ENCODE measurements at regions not wholly inside any gene's neighbourhood (a gene's known extent, or its start where the extent isn't known, plus 50 kb on each side); places are given as distances from the start of the nearest gene placed in this dataset.

GRCh38 chr20:63124092-63124781 is 91.7 kb downstream of the YTHDF1 start:
- ChIA-PET POLR2A (no interaction called here), CTCF (interaction anchor here (1.0 kb wide), 1 partner anchor 68 kb away, joined by 4 read pairs; no protein-coding TSS in a partner anchor)
- no peak for TF ChIP-seq RFX5 (IDR thresholded peaks at IDR 0.05)
- TF ChIP-seq POLR2AphosphoS2 (conservative IDR thresholded peaks at IDR 0.05; ENCODE audit: low read length): no peak
- TF ChIP-seq NR3C1 (IDR thresholded peaks at IDR 0.05): no peak
- TF ChIP-seq TP53 (CRISPR knock-in tag; IDR thresholded peaks at IDR 0.05): no peak
- TF ChIP-seq POLR2A (IDR thresholded peaks at IDR 0.05; ENCODE audit: low read length): no peak
- TF ChIP-seq, protein P1, sequence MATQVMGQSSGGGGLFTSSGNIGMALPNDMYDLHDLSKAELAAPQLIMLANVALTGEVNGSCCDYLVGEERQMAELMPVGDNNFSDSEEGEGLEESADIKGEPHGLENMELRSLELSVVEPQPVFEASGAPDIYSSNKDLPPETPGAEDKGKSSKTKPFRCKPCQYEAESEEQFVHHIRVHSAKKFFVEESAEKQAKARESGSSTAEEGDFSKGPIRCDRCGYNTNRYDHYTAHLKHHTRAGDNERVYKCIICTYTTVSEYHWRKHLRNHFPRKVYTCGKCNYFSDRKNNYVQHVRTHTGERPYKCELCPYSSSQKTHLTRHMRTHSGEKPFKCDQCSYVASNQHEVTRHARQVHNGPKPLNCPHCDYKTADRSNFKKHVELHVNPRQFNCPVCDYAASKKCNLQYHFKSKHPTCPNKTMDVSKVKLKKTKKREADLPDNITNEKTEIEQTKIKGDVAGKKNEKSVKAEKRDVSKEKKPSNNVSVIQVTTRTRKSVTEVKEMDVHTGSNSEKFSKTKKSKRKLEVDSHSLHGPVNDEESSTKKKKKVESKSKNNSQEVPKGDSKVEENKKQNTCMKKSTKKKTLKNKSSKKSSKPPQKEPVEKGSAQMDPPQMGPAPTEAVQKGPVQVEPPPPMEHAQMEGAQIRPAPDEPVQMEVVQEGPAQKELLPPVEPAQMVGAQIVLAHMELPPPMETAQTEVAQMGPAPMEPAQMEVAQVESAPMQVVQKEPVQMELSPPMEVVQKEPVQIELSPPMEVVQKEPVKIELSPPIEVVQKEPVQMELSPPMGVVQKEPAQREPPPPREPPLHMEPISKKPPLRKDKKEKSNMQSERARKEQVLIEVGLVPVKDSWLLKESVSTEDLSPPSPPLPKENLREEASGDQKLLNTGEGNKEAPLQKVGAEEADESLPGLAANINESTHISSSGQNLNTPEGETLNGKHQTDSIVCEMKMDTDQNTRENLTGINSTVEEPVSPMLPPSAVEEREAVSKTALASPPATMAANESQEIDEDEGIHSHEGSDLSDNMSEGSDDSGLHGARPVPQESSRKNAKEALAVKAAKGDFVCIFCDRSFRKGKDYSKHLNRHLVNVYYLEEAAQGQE (IDR thresholded peaks at IDR 0.05): no peak
- TF ChIP-seq JUN (IDR thresholded peaks at IDR 0.05): no peak
- TF ChIP-seq SMC3 (IDR thresholded peaks at IDR 0.05): no peak
- TF ChIP-seq RARB (CRISPR knock-in tag; IDR thresholded peaks at IDR 0.05): no peak
- no peak for TF ChIP-seq CBX8 (IDR thresholded peaks at IDR 0.05)
- TF ChIP-seq EHF (CRISPR knock-in tag; IDR thresholded peaks at IDR 0.05): no peak
- no peak for TF ChIP-seq ZNF302 (CRISPR knock-in tag; IDR thresholded peaks at IDR 0.05)
- Histone ChIP-seq H3K4me3 (no peak overlapping the region), H3K27ac (no peak overlapping the region), H3K9me3 (no peaks in the 10 kb centered on the region), H3K4me1 (no peaks in the 10 kb centered on the region), H3K4me2 (no peak overlapping the region)
- FAIRE-seq: no peak
- WGBS (ENCODE audit: missing lambda C conversion rate): 47% methylated on average over 19 of the region's 19 CpGs
- DNase-seq (ENCODE audit: low read depth in 1 of 2, low spot score in 1 of 2): no peak
- no peak for ATAC-seq

- TF ChIP-seq NPAS2 (CRISPR knock-in tag; IDR thresholded peaks at IDR 0.05; ENCODE audit: borderline replicate concordance) (no peak), POLR2AphosphoS2 (conservative IDR thresholded peaks at IDR 0.05; ENCODE audit: low read length) (no peak), KDM5A (IDR thresholded peaks at IDR 0.05) (no peak), HOXB13 (CRISPR knock-in tag; IDR thresholded peaks at IDR 0.05; ENCODE audit: low read depth) (no peak), MYC (IDR thresholded peaks at IDR 0.05; ENCODE audit: borderline replicate concordance, low read length) (no peak)
- FAIRE-seq (no peak), ATAC-seq (no peak), DNase-seq (ENCODE audit: low read depth in 1 of 2, low spot score in 1 of 2) (no peak)
- CTCF ChIA-PET: no interaction called here
- Histone ChIP-seq H3K4me1 (no peaks in the 10 kb centered on the region), H3K9me3 (no peaks in the 10 kb centered on the region), H3K4me3 (no peak overlapping the region), H3K4me2 (no peak overlapping the region), H3K27ac (no peak overlapping the region)
- POLR2A ChIA-PET: interaction anchor here (0.5 kb wide), 1 partner anchor 696 kb away, joined by 5 read pairs; no protein-coding TSS in a partner anchor
- 27% methylated on average over 15 of the region's 21 CpGs for WGBS (ENCODE audit: missing lambda C conversion rate)
Measured at GRCh38 chr20:63123331-63123741, 92.6 kb downstream of the YTHDF1 start.

GRCh38 chr20:63122626-63123025 is 93.3 kb downstream of the YTHDF1 start:
- FAIRE-seq: no peak
- no peak for TF ChIP-seq GATA3 (IDR thresholded peaks at IDR 0.05; ENCODE audit: borderline replicate concordance)
- TF ChIP-seq EP300 (IDR thresholded peaks at IDR 0.05): no peak
- no peak for ATAC-seq
- no peaks in the 10 kb centered on the region for H3K9me3 ChIP-seq
- H3K4me2 ChIP-seq: no peak overlapping the region
- no peaks in the 10 kb centered on the region for H3K4me1 ChIP-seq
- ChIA-PET CTCF (no interaction called here), POLR2A (interaction anchor here (0.5 kb wide), 1 partner anchor 696 kb away, joined by 5 read pairs; no protein-coding TSS in a partner anchor)
- no peak overlapping the region for H3K27ac ChIP-seq
- 6% methylated on average over 7 of the region's 7 CpGs for WGBS (ENCODE audit: missing lambda C conversion rate)
- DNase-seq (ENCODE audit: low read depth in 1 of 2, low spot score in 1 of 2): no peak
- H3K4me3 ChIP-seq: no peak overlapping the region
